H1 (cell line): ENCODE measurements at regions not wholly inside any gene's neighbourhood (a gene's known extent, or its start where the extent isn't known, plus 50 kb on each side); places are given as distances from the start of the nearest gene placed in this dataset.

Experiments
- CTCF ChIA-PET: fragments of 300-600 bp; sonication (Branson Sonifier 250); formaldehyde crosslinking; loops from one replicate; lab custom pipeline; 2021; ENCODE audit not compliant: partially characterized antibody; lab: Charles Lee
- POLR2A ChIA-PET: fragments of 300-600 bp; sonication (Branson Sonifier 250); formaldehyde crosslinking; loops from one replicate; lab custom pipeline; 2021; ENCODE audit warnings: inconsistent platforms; ENCODE audit not compliant: partially characterized antibody; lab: Charles Lee
- DNase-seq, 2 experiments: peaks; one replicate each; pipeline versions ENCODE4 v3.0.0 to v3.0.0-alpha.2; 2010 to 2022; ENCODE audit warnings: low spot score in 2 of 2, low read depth in 1 of 2, mixed read lengths in 1 of 2
- FAIRE-seq: peaks from 2 replicates; lab custom pipeline; 2011; peaks lifted over from hg19 to GRCh38; lab: Jason Lieb, UNC
- H2AFZ ChIP-seq: 2 replicates; pipeline ENCODE4 v1.8.1; 2012; ENCODE audit warnings: low read length, inconsistent platforms
- H2AK5ac ChIP-seq: 2 replicates; pipeline ENCODE4 v1.6.1; 2013; ENCODE audit warnings: low read depth, low read length
- H2BK120ac ChIP-seq: replicated peaks from 2 replicates; pipeline ENCODE3; 2013; ENCODE audit warnings: low read depth, low read length, inconsistent platforms
- H2BK12ac ChIP-seq: 2 replicates; pipeline ENCODE4 v1.6.1; 2013; ENCODE audit warnings: low read depth, low read length
- H2BK15ac ChIP-seq: 2 replicates; pipeline ENCODE4 v1.6.1; 2013; ENCODE audit warnings: low read length
- H2BK20ac ChIP-seq: 2 replicates; pipeline ENCODE4 v1.6.1; 2013; ENCODE audit warnings: low read length
- H2BK5ac ChIP-seq: 2 replicates; pipeline ENCODE4 v1.6.1; 2013; ENCODE audit warnings: low read depth, low read length
- H3K14ac ChIP-seq: 2 replicates; pipeline ENCODE4 v1.6.1; 2013; ENCODE audit warnings: inconsistent platforms; ENCODE audit not compliant: insufficient read length
- H3K18ac ChIP-seq: 2 replicates; pipeline ENCODE4 v1.6.1; 2013; ENCODE audit warnings: low read length; ENCODE audit errors: extremely low read depth
- H3K23ac ChIP-seq: 2 replicates; pipeline ENCODE4 v1.6.1; 2013; ENCODE audit warnings: inconsistent platforms; ENCODE audit not compliant: insufficient read length
- H3K23me2 ChIP-seq: 2 replicates; pipeline ENCODE4 v1.6.1; 2013; ENCODE audit warnings: low read depth, low read length
- H3K27ac ChIP-seq: 2 replicates; pipeline ENCODE4 v1.6.1; 2011; ENCODE audit warnings: low read depth, low read length, inconsistent platforms
- H3K27me3 ChIP-seq, 4 experiments: replicated peaks in 1 of 4; 1 replicate in 1 of 4; 2 replicates in 3 of 4; pipeline versions ENCODE4 v1.6.1 to v1.8.1; 2011 to 2013; ENCODE audit warnings: low read length in 3 of 4, mild to moderate bottlenecking in 3 of 4, inconsistent platforms in 2 of 4, mixed read lengths in 2 of 4, moderate library complexity in 1 of 4; ENCODE audit not compliant: control insufficient read depth in 3 of 4, insufficient read depth in 3 of 4; ENCODE audit errors: extremely low read depth in 1 of 4
- H3K36me3 ChIP-seq, 4 experiments: 2 replicates each; pipeline versions ENCODE4 v1.6.1 to v1.8.1; 2011 to 2013; ENCODE audit warnings: mild to moderate bottlenecking in 4 of 4, low read length in 3 of 4, moderate library complexity in 2 of 4, control low read depth in 1 of 4, inconsistent platforms in 1 of 4; ENCODE audit not compliant: insufficient read depth in 4 of 4, control insufficient read depth in 2 of 4
- H3K4ac ChIP-seq: replicated peaks from 2 replicates; pipeline ENCODE3; 2013; ENCODE audit warnings: low read length, low read depth, mixed read lengths, inconsistent platforms; ENCODE audit not compliant: insufficient read length
- H3K4me1 ChIP-seq, 4 experiments: replicated peaks in 1 of 4; 1 replicate in 1 of 4; 2 replicates in 3 of 4; pipeline versions ENCODE4 v1.6.1 to v1.8.1; 2011 to 2013; ENCODE audit warnings: low read length in 3 of 4, inconsistent platforms in 2 of 4, mixed read lengths in 1 of 4; ENCODE audit not compliant: insufficient read depth in 4 of 4, control insufficient read depth in 3 of 4
- H3K4me2 ChIP-seq, 2 experiments: 2 replicates each; pipeline versions ENCODE4 v1.6.1 to v1.8.1; 2011 to 2013; ENCODE audit warnings: low read depth in 2 of 2, low read length in 2 of 2, control low read depth in 1 of 2, inconsistent platforms in 1 of 2, mild to moderate bottlenecking in 1 of 2; ENCODE audit not compliant: insufficient read depth in 1 of 2
- H3K4me3 ChIP-seq, 4 experiments: fragments of 200-600, 300-600 bp in 1 of 4; sonication (generic), shearing (Covaris generic), sonication (Bioruptor Twin) in 1 of 4; 2 replicates each; pipeline versions ENCODE4 v1.5.1 to v1.8.1; 2011 to 2016; ENCODE audit warnings: low read length in 4 of 4, low read depth in 3 of 4, control low read depth in 2 of 4, inconsistent platforms in 2 of 4, mild to moderate bottlenecking in 2 of 4, mixed read lengths in 1 of 4, moderate library complexity in 1 of 4; ENCODE audit not compliant: insufficient read depth in 2 of 4; ENCODE audit errors: extremely low read depth in 1 of 4
- H3K56ac ChIP-seq: replicated peaks from 2 replicates; pipeline ENCODE3; 2013; ENCODE audit warnings: low read depth, mild to moderate bottlenecking, mixed read lengths, low read length, inconsistent platforms; ENCODE audit not compliant: insufficient read length
- H3K79me1 ChIP-seq: 2 replicates; pipeline ENCODE4 v1.6.1; 2013; ENCODE audit warnings: low read depth, low read length, control low read depth
- H3K79me2 ChIP-seq, 2 experiments: 2 replicates each; pipeline versions ENCODE4 v1.6.1 to v1.8.1; 2012 to 2013; ENCODE audit warnings: low read length in 2 of 2, mild to moderate bottlenecking in 2 of 2, inconsistent platforms in 1 of 2; ENCODE audit not compliant: insufficient read depth in 2 of 2, control insufficient read depth in 1 of 2
- H3K9ac ChIP-seq, 4 experiments: replicated peaks in 1 of 4; 1 replicate in 1 of 4; 2 replicates in 3 of 4; pipeline versions ENCODE4 v1.6.1 to v1.8.1; 2011 to 2013; ENCODE audit warnings: low read depth in 3 of 4, low read length in 3 of 4, control low read depth in 2 of 4, mild to moderate bottlenecking in 2 of 4, moderate library complexity in 2 of 4, inconsistent platforms in 1 of 4; ENCODE audit errors: extremely low read depth in 1 of 4
- H3K9me3 ChIP-seq, 2 experiments: 2 replicates each; pipeline versions ENCODE4 v1.6.1 to v1.8.1; 2012 to 2013; ENCODE audit warnings: mild to moderate bottlenecking in 2 of 2, moderate library complexity in 2 of 2, control low read depth in 1 of 2, inconsistent platforms in 1 of 2, low read depth in 1 of 2, low read length in 1 of 2, mixed read lengths in 1 of 2; ENCODE audit not compliant: insufficient read depth in 2 of 2
- H4K20me1 ChIP-seq, 2 experiments: replicated peaks in 1 of 2; 2 replicates each; pipeline versions ENCODE3 to v1.8.1; 2011 to 2013; ENCODE audit warnings: inconsistent platforms in 2 of 2, low read length in 2 of 2, mild to moderate bottlenecking in 1 of 2; ENCODE audit not compliant: insufficient read depth in 2 of 2, control insufficient read depth in 1 of 2
- H4K5ac ChIP-seq: 2 replicates; pipeline ENCODE4 v1.6.1; 2013; ENCODE audit warnings: low read length, low read depth, mixed read lengths, inconsistent platforms; ENCODE audit not compliant: insufficient read length
- H4K8ac ChIP-seq: 2 replicates; pipeline ENCODE4 v1.8.0; 2013; ENCODE audit warnings: mild to moderate bottlenecking, moderate library complexity, low read length, inconsistent platforms; ENCODE audit not compliant: insufficient read depth; ENCODE audit errors: extremely low read depth
- H4K91ac ChIP-seq: replicated peaks from 2 replicates; pipeline ENCODE3; 2013; ENCODE audit warnings: low read length, mixed read lengths, inconsistent platforms; ENCODE audit not compliant: insufficient read length
- SIX5 ChIP-seq: IDR thresholded peaks from 2 replicates; pipeline ENCODE4 v1.6.1; 2011; ENCODE audit warnings: mild to moderate bottlenecking, low read depth, low read length
- WGBS, 2 experiments: shearing (Covaris generic) in 1 of 2; methylation state at CpG; one replicate each; pipeline versions ENCODE4 v1.1.6 to v1.1.7; 2013 to 2015; ENCODE audit warnings: low lambda C conversion rate in 2 of 2, mixed read lengths in 2 of 2, inconsistent platforms in 1 of 2, low coverage in 1 of 2, missing lambda C conversion rate in 1 of 2; ENCODE audit not compliant: insufficient replicate concordance in 2 of 2, insufficient coverage in 1 of 2, insufficient read length in 1 of 2; ENCODE audit errors: extremely low coverage in 1 of 2, missing lambda C conversion rate in 1 of 2; 5-methylcytosine and 5-hydroxymethylcytosine counted together

GRCh38 chr3:82229397-82229796 lies 468.0 kb upstream of the GBE1 start:
- Histone ChIP-seq H2AFZ (peak overlapping the region; percentile 42), H4K20me1 (no peaks in the 10 kb centered on the region), H2BK15ac (no peak overlapping the region), H3K79me1 (no peaks in the 10 kb centered on the region), H3K79me2 (no peaks in the 10 kb centered on the region), H3K27me3 (no peaks in the 10 kb centered on the region), H3K9ac (no peak overlapping the region), H3K36me3 (no peaks in the 10 kb centered on the region), H2BK12ac (no peak overlapping the region), H3K14ac (no peak overlapping the region), H3K27ac (no peak overlapping the region), H2AK5ac (no peak overlapping the region), H3K23me2 (no peaks in the 10 kb centered on the region), H2BK20ac (no peak overlapping the region), H3K4ac (no peak overlapping the region), H3K4me3 (no peak overlapping the region), H4K5ac (no peak overlapping the region), H2BK5ac (no peak overlapping the region), H3K23ac (no peak overlapping the region), H4K8ac (no peak overlapping the region), H3K56ac (no peak overlapping the region), H4K91ac (no peak overlapping the region), H3K4me2 (no peak overlapping the region), H3K18ac (no peak overlapping the region), H3K4me1 (no peaks in the 10 kb centered on the region), H2BK120ac (no peak overlapping the region), H3K9me3 (no peaks in the 10 kb centered on the region)
- no peak for TF ChIP-seq SIX5
- DNase-seq (no peak), FAIRE-seq (no peak)
- CTCF ChIA-PET: no interaction called here
- 90% methylated on average over 4 of the region's 4 CpGs; no CpG with 5 or more reads in 1 of the 2 experiments for WGBS, 2 experiments
- POLR2A ChIA-PET: no interaction called here
